Right lung (tissue), 2 donors: ENCODE measurements at regions not wholly inside any gene's neighbourhood (a gene's known extent, or its start where the extent isn't known, plus 50 kb on each side); places are given as distances from the start of the nearest gene placed in this dataset.

Experiments used
- DNase-seq, 2 donors: peaks; one replicate each; pipeline ENCODE4 v3.0.0-alpha.2; 2013

GRCh38 chr16:50956637-50957036, 194.4 kb downstream of the SALL1 start:
- DNase-seq, result no peak

- DNase-seq, result no peak
Observed at GRCh38 chr16:50955311-50955710, 195.8 kb downstream of the SALL1 start.

- no peak for DNase-seq
Observed at GRCh38 chr16:50954469-50954868, 196.6 kb downstream of the SALL1 start.

GRCh38 chr16:50953290-50953689, 197.8 kb downstream of the SALL1 start:
- no peak for DNase-seq

- no peak for DNase-seq
Observed at GRCh38 chr16:50950955-50951354, 200.1 kb downstream of the SALL1 start.

- DNase-seq, result no peak
Observed at GRCh38 chr16:50948268-50948930, 202.7 kb downstream of the SALL1 start.

- DNase-seq, result no peak
Observed at GRCh38 chr16:50947826-50948225, 203.2 kb downstream of the SALL1 start.

- no peak for DNase-seq
Observed at GRCh38 chr16:50946606-50947005, 204.5 kb downstream of the SALL1 start.

- no peak for DNase-seq
Observed at GRCh38 chr16:50946098-50946497, 204.2 kb downstream of the CYLD start.

GRCh38 chr16:50945171-50945570, 203.3 kb downstream of the CYLD start:
- no peak for DNase-seq

GRCh38 chr16:50944436-50944835, 202.6 kb downstream of the CYLD start:
- no peak for DNase-seq

GRCh38 chr16:50944033-50944432, 202.1 kb downstream of the CYLD start:
- DNase-seq, result no peak

GRCh38 chr16:50942143-50942542, 200.3 kb downstream of the CYLD start:
- DNase-seq, result no peak

GRCh38 chr16:50941681-50942080, 199.8 kb downstream of the CYLD start:
- no peak for DNase-seq

- no peak for DNase-seq
Observed at GRCh38 chr16:50940275-50940854, 198.5 kb downstream of the CYLD start.

- DNase-seq, result no peak
Observed at GRCh38 chr16:50939356-50939755, 197.5 kb downstream of the CYLD start.

- DNase-seq, result no peak
Observed at GRCh38 chr16:50938932-50939331, 197.0 kb downstream of the CYLD start.

- no peak for DNase-seq
Observed at GRCh38 chr16:50933262-50933661, 191.4 kb downstream of the CYLD start.

- no peak for DNase-seq
Observed at GRCh38 chr16:50932348-50932935, 190.6 kb downstream of the CYLD start.

GRCh38 chr16:50928065-50928464, 186.2 kb downstream of the CYLD start:
- peak in 1 of 2 donors; percentile 4 for DNase-seq

- DNase-seq, result no peak
Observed at GRCh38 chr16:50925758-50926357, 184.0 kb downstream of the CYLD start.

- DNase-seq, result no peak
Observed at GRCh38 chr16:50924759-50925545, 183.1 kb downstream of the CYLD start.
